Osteocyte (in vitro differentiated cells): ENCODE measurements at regions not wholly inside any gene's neighbourhood (a gene's known extent, or its start where the extent isn't known, plus 50 kb on each side); places are given as distances from the start of the nearest gene placed in this dataset.

Experiments
- DNase-seq: peaks from one replicate; pipeline ENCODE4 v3.0.0; 2021; ENCODE audit warnings: mixed read lengths; ENCODE audit not compliant: unreplicated experiment; ENCODE audit errors: extremely low spot score
- H3K27ac Mint-ChIP-seq: one replicate; pipeline ENCODE4 v1.8.0; 2021; ENCODE audit warnings: mild to moderate bottlenecking, mixed read lengths; ENCODE audit not compliant: unreplicated experiment
- H3K27me3 Mint-ChIP-seq: one replicate; pipeline ENCODE4 v1.8.0; 2021; ENCODE audit warnings: mixed read lengths; ENCODE audit not compliant: unreplicated experiment
- H3K36me3 Mint-ChIP-seq: one replicate; pipeline ENCODE4 v1.8.0; 2021; ENCODE audit warnings: mixed read lengths; ENCODE audit not compliant: unreplicated experiment
- H3K4me1 Mint-ChIP-seq: one replicate; pipeline ENCODE4 v1.8.0; 2021; ENCODE audit warnings: mixed read lengths; ENCODE audit not compliant: unreplicated experiment
- H3K4me3 Mint-ChIP-seq: one replicate; pipeline ENCODE4 v1.8.0; 2021; ENCODE audit warnings: mild to moderate bottlenecking, moderate library complexity, mixed read lengths; ENCODE audit not compliant: unreplicated experiment
- H3K9me3 Mint-ChIP-seq: one replicate; pipeline ENCODE4 v1.8.0; 2021; ENCODE audit warnings: mixed read lengths; ENCODE audit not compliant: unreplicated experiment
- TF ChIP-seq, protein P1 (sequence below): fragments of 200-600 bp; sonication (generic); IDR thresholded peaks from 2 replicates; pipeline ENCODE4 v1.5.0; 2021; ENCODE audit warnings: antibody characterized with exemption, mild to moderate bottlenecking, moderate library complexity

GRCh38 chr19:30923096-30923495 is 426.1 kb downstream of the TSHZ3 start:
- H3K27me3 Mint-ChIP-seq = no peaks in the 10 kb centered on the region
- no peak overlapping the region for H3K27ac Mint-ChIP-seq
- no peak for DNase-seq
- H3K4me3 Mint-ChIP-seq = no peak overlapping the region
- H3K9me3 Mint-ChIP-seq = peaks cover 21% of the 10 kb centered on the region
- TF ChIP-seq, protein P1, sequence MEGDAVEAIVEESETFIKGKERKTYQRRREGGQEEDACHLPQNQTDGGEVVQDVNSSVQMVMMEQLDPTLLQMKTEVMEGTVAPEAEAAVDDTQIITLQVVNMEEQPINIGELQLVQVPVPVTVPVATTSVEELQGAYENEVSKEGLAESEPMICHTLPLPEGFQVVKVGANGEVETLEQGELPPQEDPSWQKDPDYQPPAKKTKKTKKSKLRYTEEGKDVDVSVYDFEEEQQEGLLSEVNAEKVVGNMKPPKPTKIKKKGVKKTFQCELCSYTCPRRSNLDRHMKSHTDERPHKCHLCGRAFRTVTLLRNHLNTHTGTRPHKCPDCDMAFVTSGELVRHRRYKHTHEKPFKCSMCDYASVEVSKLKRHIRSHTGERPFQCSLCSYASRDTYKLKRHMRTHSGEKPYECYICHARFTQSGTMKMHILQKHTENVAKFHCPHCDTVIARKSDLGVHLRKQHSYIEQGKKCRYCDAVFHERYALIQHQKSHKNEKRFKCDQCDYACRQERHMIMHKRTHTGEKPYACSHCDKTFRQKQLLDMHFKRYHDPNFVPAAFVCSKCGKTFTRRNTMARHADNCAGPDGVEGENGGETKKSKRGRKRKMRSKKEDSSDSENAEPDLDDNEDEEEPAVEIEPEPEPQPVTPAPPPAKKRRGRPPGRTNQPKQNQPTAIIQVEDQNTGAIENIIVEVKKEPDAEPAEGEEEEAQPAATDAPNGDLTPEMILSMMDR = no peak
- H3K4me1 Mint-ChIP-seq = no peaks in the 10 kb centered on the region
- H3K36me3 Mint-ChIP-seq = no peaks in the 10 kb centered on the region

GRCh38 chr19:30920222-30920621 is 429.0 kb downstream of the TSHZ3 start:
- H3K4me3 Mint-ChIP-seq = no peak overlapping the region
- H3K27me3 Mint-ChIP-seq = no peaks in the 10 kb centered on the region
- H3K4me1 Mint-ChIP-seq = no peaks in the 10 kb centered on the region
- DNase-seq = no peak
- H3K27ac Mint-ChIP-seq = no peak overlapping the region
- H3K9me3 Mint-ChIP-seq = peaks cover 12% of the 10 kb centered on the region
- TF ChIP-seq, protein P1 = no peak
- no peaks in the 10 kb centered on the region for H3K36me3 Mint-ChIP-seq

GRCh38 chr19:30919737-30920136 is 429.5 kb downstream of the TSHZ3 start:
- no peaks in the 10 kb centered on the region for H3K4me1 Mint-ChIP-seq
- TF ChIP-seq, protein P1 = no peak
- H3K4me3 Mint-ChIP-seq = no peak overlapping the region
- peaks cover 12% of the 10 kb centered on the region for H3K9me3 Mint-ChIP-seq
- no peak overlapping the region for H3K27ac Mint-ChIP-seq
- no peaks in the 10 kb centered on the region for H3K36me3 Mint-ChIP-seq
- no peak for DNase-seq
- H3K27me3 Mint-ChIP-seq = no peaks in the 10 kb centered on the region

DNA sequence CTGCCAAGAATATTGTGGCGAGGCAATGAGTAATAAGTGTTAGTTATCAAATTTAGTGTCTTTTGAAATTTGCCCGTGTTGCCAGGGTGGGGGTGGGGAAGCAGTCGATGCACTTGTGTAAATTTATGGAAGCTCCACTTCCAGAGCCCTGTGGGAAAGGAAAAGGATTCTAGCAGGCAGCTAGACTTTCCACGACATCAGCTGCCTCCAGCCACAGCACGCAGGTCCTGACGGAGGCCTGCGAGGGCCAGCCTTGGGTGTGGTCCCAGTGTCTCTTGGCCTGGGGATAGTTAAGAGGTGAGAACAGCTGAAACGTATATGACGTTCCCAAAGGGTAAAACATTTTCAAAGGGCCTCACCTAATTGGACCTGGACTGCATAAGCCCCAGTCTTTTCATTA is 433.0 kb downstream of the TSHZ3 start:
- no peak overlapping the region for H3K27ac Mint-ChIP-seq
- peaks cover 13% of the 10 kb centered on the region for H3K9me3 Mint-ChIP-seq
- no peaks in the 10 kb centered on the region for H3K27me3 Mint-ChIP-seq
- TF ChIP-seq, protein P1 = no peak
- no peak for DNase-seq
- H3K4me3 Mint-ChIP-seq = no peak overlapping the region
- H3K36me3 Mint-ChIP-seq = no peaks in the 10 kb centered on the region
- no peaks in the 10 kb centered on the region for H3K4me1 Mint-ChIP-seq

- TF ChIP-seq, protein P1 = no peak
- H3K27me3 Mint-ChIP-seq = no peaks in the 10 kb centered on the region
Observed at GRCh38 chr19:30911491-30911890, 437.7 kb downstream of the TSHZ3 start.

More at GRCh38 chr19:30911491-30911890, 437.7 kb downstream of the TSHZ3 start:
- H3K36me3 Mint-ChIP-seq = no peaks in the 10 kb centered on the region
- H3K4me3 Mint-ChIP-seq = no peak overlapping the region
- H3K4me1 Mint-ChIP-seq = no peaks in the 10 kb centered on the region
- H3K27ac Mint-ChIP-seq = no peak overlapping the region
- H3K9me3 Mint-ChIP-seq = peaks cover 4% of the 10 kb centered on the region
- no peak for DNase-seq
